Neuronal stem cell (in vitro differentiated cells): ENCODE measurements at regions not wholly inside any gene's neighbourhood (a gene's known extent, or its start where the extent isn't known, plus 50 kb on each side); places are given as distances from the start of the nearest gene placed in this dataset.

Experiments used
- DNase-seq: peaks from one replicate; pipeline ENCODE4 v3.0.0-alpha.2; 2013; ENCODE audit warnings: low spot score
- H2AFZ ChIP-seq: one replicate; pipeline ENCODE4 v1.6.1; 2013; ENCODE audit warnings: mild to moderate bottlenecking, low read length, inconsistent platforms
- H2AK5ac ChIP-seq: 2 replicates; pipeline ENCODE4 v1.6.1; 2013; ENCODE audit warnings: low read depth, mild to moderate bottlenecking, inconsistent platforms, low read length, moderate library complexity, mixed read lengths
- H2BK120ac ChIP-seq: 2 replicates; pipeline ENCODE4 v1.6.1; 2013; ENCODE audit warnings: low read depth, mild to moderate bottlenecking, inconsistent platforms, low read length, moderate library complexity, mixed read lengths
- H2BK12ac ChIP-seq: one replicate; pipeline ENCODE4 v1.6.1; 2013; ENCODE audit warnings: low read length, inconsistent platforms
- H2BK15ac ChIP-seq: 2 replicates; pipeline ENCODE4 v1.6.1; 2013; ENCODE audit warnings: mild to moderate bottlenecking, low read length, inconsistent platforms, mixed read lengths
- H2BK5ac ChIP-seq: one replicate; pipeline ENCODE4 v1.6.1; 2013; ENCODE audit warnings: inconsistent platforms, mild to moderate bottlenecking, low read length, moderate library complexity
- H3K14ac ChIP-seq: one replicate; pipeline ENCODE4 v1.6.1; 2013; ENCODE audit warnings: low read length, inconsistent platforms
- H3K18ac ChIP-seq: 2 replicates; pipeline ENCODE4 v1.6.1; 2013; ENCODE audit warnings: low read length, inconsistent platforms
- H3K23ac ChIP-seq: 2 replicates; pipeline ENCODE4 v1.6.1; 2013; ENCODE audit warnings: low read depth, mild to moderate bottlenecking, mixed read lengths, low read length, inconsistent platforms; ENCODE audit not compliant: poor library complexity
- H3K27ac ChIP-seq: replicated peaks from 3 replicates; pipeline ENCODE4 v1.5.1; 2013; ENCODE audit warnings: low read length, inconsistent platforms
- H3K27me3 ChIP-seq, 3 experiments: 2 replicates each; pipeline ENCODE4 v1.6.1; 2013; ENCODE audit warnings: low read length in 3 of 3, mild to moderate bottlenecking in 2 of 3, inconsistent platforms in 1 of 3, low read depth in 1 of 3, mixed read lengths in 1 of 3, moderate library complexity in 1 of 3; ENCODE audit not compliant: control insufficient read depth in 3 of 3, insufficient read depth in 3 of 3
- H3K36me3 ChIP-seq, 2 donors: replicated peaks in 1 of 2; 2 replicates each; pipeline ENCODE4 v1.6.1; 2013; ENCODE audit warnings: low read length in 2 of 2; ENCODE audit not compliant: control insufficient read depth in 2 of 2, insufficient read depth in 2 of 2
- H3K4ac ChIP-seq: 2 replicates; pipeline ENCODE4 v1.6.1; 2013; ENCODE audit warnings: inconsistent platforms, mild to moderate bottlenecking, low read length, moderate library complexity
- H3K4me1 ChIP-seq, 2 donors: 1 replicate in 1 of 2; 2 replicates in 1 of 2; pipeline ENCODE4 v1.6.1; 2013; ENCODE audit warnings: low read length in 2 of 2, low read depth in 1 of 2; ENCODE audit not compliant: control insufficient read depth in 2 of 2, insufficient read depth in 1 of 2
- H3K4me2 ChIP-seq: one replicate; pipeline ENCODE4 v1.6.1; 2013; ENCODE audit warnings: mild to moderate bottlenecking, low read length, inconsistent platforms; ENCODE audit not compliant: insufficient read depth, poor library complexity, severe bottlenecking
- H3K4me3 ChIP-seq, 2 donors: 2 replicates each; pipeline ENCODE4 v1.5.1; 2013; ENCODE audit warnings: low read length in 2 of 2, mild to moderate bottlenecking in 2 of 2, inconsistent platforms in 1 of 2, moderate library complexity in 1 of 2
- H3K79me1 ChIP-seq: one replicate; pipeline ENCODE4 v1.6.1; 2013; ENCODE audit warnings: low read depth, mild to moderate bottlenecking, inconsistent platforms, low read length, moderate library complexity
- H3K9ac ChIP-seq: one replicate; pipeline ENCODE4 v1.6.1; 2013; ENCODE audit warnings: mild to moderate bottlenecking, low read depth, low read length, inconsistent platforms; ENCODE audit not compliant: poor library complexity
- H3K9me3 ChIP-seq, 2 donors: replicated peaks in 1 of 2; 2 replicates each; pipeline versions ENCODE3 to v1.6.1; 2013; ENCODE audit warnings: low read length in 2 of 2, mild to moderate bottlenecking in 2 of 2, inconsistent platforms in 1 of 2, low read depth in 1 of 2, mixed read lengths in 1 of 2, moderate library complexity in 1 of 2; ENCODE audit not compliant: control insufficient read depth in 2 of 2, insufficient read depth in 1 of 2
- H4K8ac ChIP-seq: one replicate; pipeline ENCODE4 v1.6.1; 2013; ENCODE audit warnings: low read depth, mild to moderate bottlenecking, inconsistent platforms, low read length, moderate library complexity
- H4K91ac ChIP-seq: one replicate; pipeline ENCODE4 v1.6.1; 2013; ENCODE audit warnings: low read length, low read depth, mild to moderate bottlenecking, inconsistent platforms; ENCODE audit not compliant: poor library complexity
- WGBS, 2 donors: extraction: QIAGEN DNeasy Blood & Tissue Kit; methylation state at CpG; one replicate each; pipeline ENCODE4 v1.1.7; 2013; ENCODE audit warnings: missing lambda C conversion rate in 2 of 2, mixed read lengths in 1 of 2; ENCODE audit not compliant: insufficient read length in 2 of 2, insufficient replicate concordance in 1 of 2; ENCODE audit errors: extremely low coverage in 2 of 2; 5-methylcytosine and 5-hydroxymethylcytosine counted together

GRCh38 chr7:130998993-130999602 lies 265.1 kb upstream of the KLF14 start:
- no peak overlapping the region for H3K4ac ChIP-seq
- no CpG with 5 or more reads among the region's 3 CpGs for WGBS, 2 donors

DNA sequence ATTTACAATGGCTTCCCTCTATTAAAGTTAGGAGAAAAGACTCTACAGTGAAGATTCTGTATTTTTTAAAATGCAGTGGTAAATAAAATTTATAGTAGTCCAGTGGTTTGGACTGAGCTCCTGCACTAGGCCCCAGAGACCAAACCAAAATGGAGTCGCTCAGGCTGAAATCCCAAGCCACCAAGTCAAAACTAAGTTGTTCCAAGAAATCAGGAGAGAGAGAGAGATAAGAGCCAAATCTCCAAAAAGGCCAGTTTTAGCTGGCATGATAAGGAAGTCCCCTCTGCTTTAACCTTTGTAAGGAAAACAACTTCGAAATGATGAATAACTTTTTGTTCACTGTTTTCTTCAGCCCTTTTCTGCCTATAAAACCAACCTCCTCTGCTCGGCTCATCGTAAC lies 265.9 kb upstream of the KLF14 start:
- H3K18ac ChIP-seq: no peak overlapping the region
- no peak overlapping the region for H3K4ac ChIP-seq
- H3K23ac ChIP-seq: no peak overlapping the region
- H3K14ac ChIP-seq: no peak overlapping the region
- H2AK5ac ChIP-seq: no peak overlapping the region
- no peak overlapping the region for H2BK5ac ChIP-seq
- no peaks in the 10 kb centered on the region for H3K79me1 ChIP-seq
- H3K9me3 ChIP-seq: peaks cover 0 to 3% of the 10 kb centered on the region in 2 donors
- no peak overlapping the region for H2AFZ ChIP-seq
- H4K8ac ChIP-seq: no peak overlapping the region
- no peak overlapping the region for H3K27ac ChIP-seq
- H3K27me3 ChIP-seq: no peaks in the 10 kb centered on the region
- no peak for DNase-seq
- no peak overlapping the region for H4K91ac ChIP-seq
- no peak overlapping the region for H2BK15ac ChIP-seq
- H3K9ac ChIP-seq: no peak overlapping the region
- H2BK120ac ChIP-seq: no peak overlapping the region
- peaks cover 0 to 2% of the 10 kb centered on the region in 2 donors for H3K4me1 ChIP-seq
- H3K4me2 ChIP-seq: no peak overlapping the region
- no peaks in the 10 kb centered on the region for H3K36me3 ChIP-seq
- no peak overlapping the region for H3K4me3 ChIP-seq
- no CpG with 5 or more reads among the region's 4 CpGs for WGBS, 2 donors
- H2BK12ac ChIP-seq: no peak overlapping the region

More at GRCh38 chr7:130998993-130999602, 265.1 kb upstream of the KLF14 start:
- H4K8ac ChIP-seq: no peak overlapping the region
- no peak overlapping the region for H3K9ac ChIP-seq
- H2BK15ac ChIP-seq: no peak overlapping the region
- no peak overlapping the region for H3K4me2 ChIP-seq
- H2BK5ac ChIP-seq: no peak overlapping the region
- peak overlapping the region; percentile 2 for H3K14ac ChIP-seq
- peaks cover 0 to 3% of the 10 kb centered on the region in 2 donors for H3K9me3 ChIP-seq
- H3K18ac ChIP-seq: no peak overlapping the region
- no peak overlapping the region for H2AFZ ChIP-seq
- no peaks in the 10 kb centered on the region for H3K79me1 ChIP-seq
- H3K4me3 ChIP-seq: no peak overlapping the region
- H3K4me1 ChIP-seq: peaks cover 0 to 2% of the 10 kb centered on the region in 2 donors
- H3K36me3 ChIP-seq: no peaks in the 10 kb centered on the region
- H3K27ac ChIP-seq: no peak overlapping the region
- H2AK5ac ChIP-seq: no peak overlapping the region
- H3K27me3 ChIP-seq: no peaks in the 10 kb centered on the region
- no peak overlapping the region for H2BK120ac ChIP-seq
- no peak overlapping the region for H4K91ac ChIP-seq
- H3K23ac ChIP-seq: no peak overlapping the region
- no peak overlapping the region for H2BK12ac ChIP-seq
- DNase-seq: no peak

DNA sequence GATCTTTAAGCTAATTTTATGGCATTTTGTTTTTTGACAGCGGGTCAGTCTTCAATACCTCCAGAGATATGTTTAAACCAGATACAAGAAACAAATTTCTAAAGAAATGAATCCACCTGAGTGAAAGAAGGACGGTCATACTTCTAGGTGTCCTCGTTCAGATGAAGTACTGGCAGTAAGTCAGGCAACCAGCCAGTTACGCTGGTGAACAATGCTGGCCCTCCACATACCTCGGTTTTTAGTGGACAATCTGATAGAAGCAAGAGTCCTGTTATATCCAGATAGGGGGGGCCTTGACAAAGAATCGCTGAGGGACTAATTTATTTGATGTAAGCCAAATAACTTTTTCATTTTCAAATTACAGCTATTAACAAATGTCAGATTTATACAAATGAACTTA lies 266.4 kb upstream of the KLF14 start:
- Histone ChIP-seq H3K4ac (no peak overlapping the region), H3K23ac (no peak overlapping the region), H3K9ac (no peak overlapping the region), H4K8ac (no peak overlapping the region), H2BK120ac (no peak overlapping the region), H3K14ac (no peak overlapping the region), H3K79me1 (no peaks in the 10 kb centered on the region), H3K27me3 (no peaks in the 10 kb centered on the region), H3K36me3 (no peaks in the 10 kb centered on the region), H3K4me2 (no peak overlapping the region), H2BK15ac (no peak overlapping the region), H2AFZ (no peak overlapping the region), H3K18ac (no peak overlapping the region), H3K4me1 (peaks cover 0 to 2% of the 10 kb centered on the region in 2 donors), H2AK5ac (no peak overlapping the region), H3K27ac (no peak overlapping the region), H4K91ac (no peak overlapping the region), H3K4me3 (no peak overlapping the region), H2BK5ac (no peak overlapping the region), H2BK12ac (no peak overlapping the region), H3K9me3 (peaks cover 0 to 3% of the 10 kb centered on the region in 2 donors)
- DNase-seq: no peak
- no CpG with 5 or more reads among the region's 6 CpGs for WGBS, 2 donors

GRCh38 chr7:131000873-131001272 lies 266.9 kb upstream of the KLF14 start:
- WGBS, 2 donors: no CpG with 5 or more reads among the region's 2 CpGs
- Histone ChIP-seq H3K23ac (no peak overlapping the region), H2BK5ac (no peak overlapping the region), H3K4me1 (peaks cover 0 to 2% of the 10 kb centered on the region in 2 donors), H3K27ac (no peak overlapping the region), H3K4ac (no peak overlapping the region), H3K9ac (no peak overlapping the region), H2BK15ac (no peak overlapping the region), H4K91ac (no peak overlapping the region), H3K4me3 (no peak overlapping the region), H2AFZ (no peak overlapping the region), H3K27me3 (no peaks in the 10 kb centered on the region), H3K79me1 (no peaks in the 10 kb centered on the region), H3K36me3 (no peaks in the 10 kb centered on the region), H2BK12ac (no peak overlapping the region), H4K8ac (no peak overlapping the region), H3K4me2 (no peak overlapping the region), H3K18ac (no peak overlapping the region), H3K14ac (no peak overlapping the region), H2BK120ac (no peak overlapping the region), H3K9me3 (peaks cover 0 to 3% of the 10 kb centered on the region in 2 donors), H2AK5ac (no peak overlapping the region)
- no peak for DNase-seq
